ENCODE measurements at regions not wholly inside any gene's neighbourhood (a gene's known extent, or its start where the extent isn't known, plus 50 kb on each side); places are given as distances from the start of the nearest gene placed in this dataset.

DNA sequence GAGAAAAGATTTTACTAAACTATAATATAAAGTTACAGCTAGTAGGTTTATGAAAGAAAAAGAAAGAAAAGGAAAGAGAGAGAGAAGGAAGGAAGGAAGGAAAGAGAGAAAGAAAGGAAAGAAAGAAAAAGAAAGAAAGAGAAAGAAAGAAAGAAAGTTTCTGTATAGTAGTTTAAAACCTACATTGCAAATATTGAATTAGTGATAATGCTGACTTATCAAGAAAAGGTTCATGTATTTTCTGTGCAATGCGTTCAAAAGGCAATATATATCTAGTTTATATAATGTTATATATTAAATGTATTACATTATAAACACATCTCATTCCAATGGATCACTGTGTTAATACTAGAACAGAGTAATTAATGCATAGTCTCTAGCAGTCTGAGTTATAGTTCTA is 648.4 kb downstream of the ZBBX start:
- Histone ChIP-seq H3K4me2 (no peak overlapping the region), H2AFZ (ENCODE audit: low read depth) (no peak overlapping the region), H3K27me3 (ENCODE audit: insufficient read depth) (no peaks in the 10 kb centered on the region), H3K27ac (ENCODE audit: low read depth in 2 of 2, low read length in 1 of 2) (no peak overlapping the region), H3K4me3 (ENCODE audit: low read depth in 2 of 2, low read length in 1 of 2) (no peak overlapping the region), H3F3A (replicated peaks; ENCODE audit: insufficient read depth) (no peaks in the 10 kb centered on the region), H3K9ac (no peak overlapping the region), H4K20me1 (ENCODE audit: insufficient read depth) (no peaks in the 10 kb centered on the region), H3K4me1 (ENCODE audit: control insufficient read depth in 1 of 2, insufficient read depth in 2 of 2, low read depth in 1 of 2, low read length in 1 of 2) (no peaks in the 10 kb centered on the region), H3K79me2 (ENCODE audit: insufficient read depth) (no peaks in the 10 kb centered on the region), H3K9me2 (no peaks in the 10 kb centered on the region), H3K36me3 (replicated peaks in 1 of 2; ENCODE audit: control insufficient read depth in 1 of 2, insufficient read depth in 2 of 2, low read length in 1 of 2) (no peaks in the 10 kb centered on the region), H3K9me3 (peaks cover 4% of the 10 kb centered on the region; the same call in 1 of the 2 replicates)
- TF ChIP-seq SMC3 (IDR thresholded peaks at IDR 0.05; ENCODE audit: low read depth, low read length) (no peak), TEAD4 (IDR thresholded peaks at IDR 0.05; ENCODE audit: borderline replicate concordance, insufficient read depth) (no peak), RAD21 (IDR thresholded peaks at IDR 0.05; ENCODE audit: low read length) (no peak), GATA2 (CRISPR knock-in tag; IDR thresholded peaks at IDR 0.05) (no peak), YY1 (IDR thresholded peaks at IDR 0.05; ENCODE audit: low read depth) (no peak), MEF2A (IDR thresholded peaks at IDR 0.05; ENCODE audit: borderline replicate concordance, low read depth) (no peak), RFX5 (IDR thresholded peaks at IDR 0.05; ENCODE audit: low read length) (no peak), ELF1 (IDR thresholded peaks at IDR 0.05) (no peak), POLR2AphosphoS5 (IDR thresholded peaks at IDR 0.05; ENCODE audit: low read depth, low read length) (no peak), EP300 (IDR thresholded peaks at IDR 0.05; ENCODE audit: borderline replicate concordance in 1 of 2, low read depth in 1 of 2, low read length in 1 of 2) (no peak), CHD2 (IDR thresholded peaks at IDR 0.05; ENCODE audit: low read length, partially characterized antibody) (no peak), FOXM1 (IDR thresholded peaks at IDR 0.05; ENCODE audit: low read depth) (no peak), FOXJ3 (CRISPR knock-in tag; IDR thresholded peaks at IDR 0.05) (no peak), SIN3A (IDR thresholded peaks at IDR 0.05; ENCODE audit: borderline replicate concordance, low read depth, low read length) (no peak)
- TF ChIP-seq, protein P1, sequence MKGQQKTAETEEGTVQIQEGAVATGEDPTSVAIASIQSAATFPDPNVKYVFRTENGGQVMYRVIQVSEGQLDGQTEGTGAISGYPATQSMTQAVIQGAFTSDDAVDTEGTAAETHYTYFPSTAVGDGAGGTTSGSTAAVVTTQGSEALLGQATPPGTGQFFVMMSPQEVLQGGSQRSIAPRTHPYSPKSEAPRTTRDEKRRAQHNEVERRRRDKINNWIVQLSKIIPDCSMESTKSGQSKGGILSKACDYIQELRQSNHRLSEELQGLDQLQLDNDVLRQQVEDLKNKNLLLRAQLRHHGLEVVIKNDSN (IDR thresholded peaks at IDR 0.05; ENCODE audit: borderline replicate concordance, low read depth): no peak
- TF ChIP-seq, protein P2, sequence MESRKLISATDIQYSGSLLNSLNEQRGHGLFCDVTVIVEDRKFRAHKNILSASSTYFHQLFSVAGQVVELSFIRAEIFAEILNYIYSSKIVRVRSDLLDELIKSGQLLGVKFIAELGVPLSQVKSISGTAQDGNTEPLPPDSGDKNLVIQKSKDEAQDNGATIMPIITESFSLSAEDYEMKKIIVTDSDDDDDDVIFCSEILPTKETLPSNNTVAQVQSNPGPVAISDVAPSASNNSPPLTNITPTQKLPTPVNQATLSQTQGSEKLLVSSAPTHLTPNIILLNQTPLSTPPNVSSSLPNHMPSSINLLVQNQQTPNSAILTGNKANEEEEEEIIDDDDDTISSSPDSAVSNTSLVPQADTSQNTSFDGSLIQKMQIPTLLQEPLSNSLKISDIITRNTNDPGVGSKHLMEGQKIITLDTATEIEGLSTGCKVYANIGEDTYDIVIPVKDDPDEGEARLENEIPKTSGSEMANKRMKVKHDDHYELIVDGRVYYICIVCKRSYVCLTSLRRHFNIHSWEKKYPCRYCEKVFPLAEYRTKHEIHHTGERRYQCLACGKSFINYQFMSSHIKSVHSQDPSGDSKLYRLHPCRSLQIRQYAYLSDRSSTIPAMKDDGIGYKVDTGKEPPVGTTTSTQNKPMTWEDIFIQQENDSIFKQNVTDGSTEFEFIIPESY (IDR thresholded peaks at IDR 0.05; ENCODE audit: borderline replicate concordance, low read depth): no peak
- TF ChIP-seq, protein P3, sequence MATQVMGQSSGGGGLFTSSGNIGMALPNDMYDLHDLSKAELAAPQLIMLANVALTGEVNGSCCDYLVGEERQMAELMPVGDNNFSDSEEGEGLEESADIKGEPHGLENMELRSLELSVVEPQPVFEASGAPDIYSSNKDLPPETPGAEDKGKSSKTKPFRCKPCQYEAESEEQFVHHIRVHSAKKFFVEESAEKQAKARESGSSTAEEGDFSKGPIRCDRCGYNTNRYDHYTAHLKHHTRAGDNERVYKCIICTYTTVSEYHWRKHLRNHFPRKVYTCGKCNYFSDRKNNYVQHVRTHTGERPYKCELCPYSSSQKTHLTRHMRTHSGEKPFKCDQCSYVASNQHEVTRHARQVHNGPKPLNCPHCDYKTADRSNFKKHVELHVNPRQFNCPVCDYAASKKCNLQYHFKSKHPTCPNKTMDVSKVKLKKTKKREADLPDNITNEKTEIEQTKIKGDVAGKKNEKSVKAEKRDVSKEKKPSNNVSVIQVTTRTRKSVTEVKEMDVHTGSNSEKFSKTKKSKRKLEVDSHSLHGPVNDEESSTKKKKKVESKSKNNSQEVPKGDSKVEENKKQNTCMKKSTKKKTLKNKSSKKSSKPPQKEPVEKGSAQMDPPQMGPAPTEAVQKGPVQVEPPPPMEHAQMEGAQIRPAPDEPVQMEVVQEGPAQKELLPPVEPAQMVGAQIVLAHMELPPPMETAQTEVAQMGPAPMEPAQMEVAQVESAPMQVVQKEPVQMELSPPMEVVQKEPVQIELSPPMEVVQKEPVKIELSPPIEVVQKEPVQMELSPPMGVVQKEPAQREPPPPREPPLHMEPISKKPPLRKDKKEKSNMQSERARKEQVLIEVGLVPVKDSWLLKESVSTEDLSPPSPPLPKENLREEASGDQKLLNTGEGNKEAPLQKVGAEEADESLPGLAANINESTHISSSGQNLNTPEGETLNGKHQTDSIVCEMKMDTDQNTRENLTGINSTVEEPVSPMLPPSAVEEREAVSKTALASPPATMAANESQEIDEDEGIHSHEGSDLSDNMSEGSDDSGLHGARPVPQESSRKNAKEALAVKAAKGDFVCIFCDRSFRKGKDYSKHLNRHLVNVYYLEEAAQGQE (IDR thresholded peaks at IDR 0.05; ENCODE audit: low read depth, low read length): no peak
- TF ChIP-seq, protein P4, sequence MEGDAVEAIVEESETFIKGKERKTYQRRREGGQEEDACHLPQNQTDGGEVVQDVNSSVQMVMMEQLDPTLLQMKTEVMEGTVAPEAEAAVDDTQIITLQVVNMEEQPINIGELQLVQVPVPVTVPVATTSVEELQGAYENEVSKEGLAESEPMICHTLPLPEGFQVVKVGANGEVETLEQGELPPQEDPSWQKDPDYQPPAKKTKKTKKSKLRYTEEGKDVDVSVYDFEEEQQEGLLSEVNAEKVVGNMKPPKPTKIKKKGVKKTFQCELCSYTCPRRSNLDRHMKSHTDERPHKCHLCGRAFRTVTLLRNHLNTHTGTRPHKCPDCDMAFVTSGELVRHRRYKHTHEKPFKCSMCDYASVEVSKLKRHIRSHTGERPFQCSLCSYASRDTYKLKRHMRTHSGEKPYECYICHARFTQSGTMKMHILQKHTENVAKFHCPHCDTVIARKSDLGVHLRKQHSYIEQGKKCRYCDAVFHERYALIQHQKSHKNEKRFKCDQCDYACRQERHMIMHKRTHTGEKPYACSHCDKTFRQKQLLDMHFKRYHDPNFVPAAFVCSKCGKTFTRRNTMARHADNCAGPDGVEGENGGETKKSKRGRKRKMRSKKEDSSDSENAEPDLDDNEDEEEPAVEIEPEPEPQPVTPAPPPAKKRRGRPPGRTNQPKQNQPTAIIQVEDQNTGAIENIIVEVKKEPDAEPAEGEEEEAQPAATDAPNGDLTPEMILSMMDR (IDR thresholded peaks at IDR 0.05): no peak
- TF ChIP-seq, protein P5, sequence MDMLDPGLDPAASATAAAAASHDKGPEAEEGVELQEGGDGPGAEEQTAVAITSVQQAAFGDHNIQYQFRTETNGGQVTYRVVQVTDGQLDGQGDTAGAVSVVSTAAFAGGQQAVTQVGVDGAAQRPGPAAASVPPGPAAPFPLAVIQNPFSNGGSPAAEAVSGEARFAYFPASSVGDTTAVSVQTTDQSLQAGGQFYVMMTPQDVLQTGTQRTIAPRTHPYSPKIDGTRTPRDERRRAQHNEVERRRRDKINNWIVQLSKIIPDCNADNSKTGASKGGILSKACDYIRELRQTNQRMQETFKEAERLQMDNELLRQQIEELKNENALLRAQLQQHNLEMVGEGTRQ (IDR thresholded peaks at IDR 0.05; ENCODE audit: borderline replicate concordance, low read depth, low read length): no peak
- TF ChIP-seq, protein P6, sequence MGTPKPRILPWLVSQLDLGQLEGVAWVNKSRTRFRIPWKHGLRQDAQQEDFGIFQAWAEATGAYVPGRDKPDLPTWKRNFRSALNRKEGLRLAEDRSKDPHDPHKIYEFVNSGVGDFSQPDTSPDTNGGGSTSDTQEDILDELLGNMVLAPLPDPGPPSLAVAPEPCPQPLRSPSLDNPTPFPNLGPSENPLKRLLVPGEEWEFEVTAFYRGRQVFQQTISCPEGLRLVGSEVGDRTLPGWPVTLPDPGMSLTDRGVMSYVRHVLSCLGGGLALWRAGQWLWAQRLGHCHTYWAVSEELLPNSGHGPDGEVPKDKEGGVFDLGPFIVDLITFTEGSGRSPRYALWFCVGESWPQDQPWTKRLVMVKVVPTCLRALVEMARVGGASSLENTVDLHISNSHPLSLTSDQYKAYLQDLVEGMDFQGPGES (IDR thresholded peaks at IDR 0.05; ENCODE audit: low read depth, low read length): no peak
- POLR2A ChIA-PET: no interaction called here
- 5% methylated on average over 1 of the region's 1 CpG for WGBS (ENCODE audit: low lambda C conversion rate)
- no peak for DNase-seq
- CTCF ChIA-PET: no interaction called here
